Body of pancreas (tissue), 4 donors: ENCODE measurements at regions not wholly inside any gene's neighbourhood (a gene's known extent, or its start where the extent isn't known, plus 50 kb on each side); places are given as distances from the start of the nearest gene placed in this dataset.

Experiments used
- CTCF ChIP-seq, 7 experiments: fragments of 450-650 bp in 4 of 7; fragments of 200-600 bp in 3 of 7; sonication (generic) in 3 of 7; IDR thresholded peaks; one replicate each; pipeline ENCODE4 v1.5.1; 2016 to 2019; ENCODE audit warnings: antibody characterized with exemption in 7 of 7
- POLR2A ChIP-seq, 3 donors: fragments of 450-650 bp; IDR thresholded peaks; one replicate each; pipeline ENCODE4 v1.6.1; 2016; ENCODE audit warnings: antibody characterized with exemption in 3 of 3, mild to moderate bottlenecking in 2 of 3

GRCh38 chr4:86493460-86493859 is 100.7 kb upstream of the PTPN13 start:
- no peak for TF ChIP-seq POLR2A (IDR thresholded peaks at IDR 0.05)
- TF ChIP-seq CTCF (IDR thresholded peaks at IDR 0.05): no peak
